Prostate gland (tissue), 2 donors: ENCODE measurements at regions not wholly inside any gene's neighbourhood (a gene's known extent, or its start where the extent isn't known, plus 50 kb on each side); places are given as distances from the start of the nearest gene placed in this dataset.

ENCODE experiments used
- DNase-seq: peaks from one replicate; pipeline ENCODE4 v3.0.0-alpha.2; 2019; ENCODE audit warnings: low spot score
- H3K27ac ChIP-seq, 2 donors: fragments of 200-600 bp; sonication (generic); 2 replicates each; pipeline ENCODE4 v1.5.1; 2017 to 2019
- H3K27me3 ChIP-seq: fragments of 200-600 bp; sonication (generic); replicated peaks from 2 replicates; pipeline ENCODE4 v1.5.1; 2019; ENCODE audit not compliant: insufficient read depth
- H3K36me3 ChIP-seq, 2 donors: fragments of 200-600 bp; sonication (generic); 1 replicate in 1 of 2; 2 replicates in 1 of 2; pipeline versions ENCODE4 v1.5.1 to v1.8.1; 2017 to 2019
- H3K4me1 ChIP-seq: fragments of 200-600 bp; sonication (generic); replicated peaks from 2 replicates; pipeline ENCODE4 v1.5.1; 2019
- H3K4me3 ChIP-seq, 2 donors: fragments of 200-600 bp; sonication (generic); 2 replicates each; pipeline ENCODE4 v1.5.1; 2017 to 2019
- H3K9me3 ChIP-seq: fragments of 200-600 bp; sonication (generic); 2 replicates; pipeline ENCODE4 v1.5.1; 2017
- CTCF ChIP-seq, 4 experiments: fragments of 200-600 bp in 2 of 4; fragments of 450-650 bp in 2 of 4; sonication (generic) in 2 of 4; IDR thresholded peaks; 1 replicate in 3 of 4; 2 replicates in 1 of 4; pipeline ENCODE4 v1.5.1; 2016 to 2019; ENCODE audit warnings: antibody characterized with exemption in 4 of 4, mild to moderate bottlenecking in 2 of 4, moderate library complexity in 2 of 4
- POLR2A ChIP-seq: fragments of 450-650 bp; IDR thresholded peaks from one replicate; pipeline ENCODE4 v1.6.1; 2016; ENCODE audit warnings: antibody characterized with exemption, mild to moderate bottlenecking
- POLR2AphosphoS5 ChIP-seq: sonication (generic); formaldehyde crosslinking; IDR thresholded peaks from one replicate; pipeline ENCODE4 v1.6.1; 2017; ENCODE audit warnings: antibody characterized with exemption
- whole genome bisulfite sequencing: methylation state at CpG from one replicate; pipeline ENCODE4 v1.1.5; 2018; 5-methylcytosine and 5-hydroxymethylcytosine counted together
- intact Hi-C: fragments of 100-400 bp; cut with DNase I; formaldehyde crosslinking; loops from one replicate; pipeline ENCODE4 v1.14.2; 2022
- small RNA-seq, 2 donors: library from RNA; depleted of rRNA; stranded (forward); fragments of <200 nt; gene quantifications; one replicate each; pipeline ENCODE3, GENCODE V24; 2016

GRCh38 chr3:8451696-8452095, 49.9 kb upstream of the LMCD1 start:
- no peak for TF ChIP-seq POLR2A
- no peak for TF ChIP-seq CTCF (IDR thresholded peaks at IDR 0.05)
- TF ChIP-seq POLR2AphosphoS5: no peak
- 81% methylated on average over 4 of the region's 4 CpGs for WGBS
- no peaks in the 10 kb centered on the region for H3K4me1 ChIP-seq

More at GRCh38 chr3:8451696-8452095, 49.9 kb upstream of the LMCD1 start:
- Histone ChIP-seq H3K27me3 (no peaks in the 10 kb centered on the region), H3K36me3 (no peaks in the 10 kb centered on the region), H3K27ac (no peak overlapping the region), H3K4me3 (no peak overlapping the region), H3K9me3 (no peaks in the 10 kb centered on the region)
- intact Hi-C loops: no loop called here
- no peak for DNase-seq

Small RNA genes lying in the stretch of these regions (small RNA-seq; reads per million reads assigned to genes)
- gene RNU4ATAC17P: 0 reads per million in 2 donors
